ENCODE measurements at regions not wholly inside any gene's neighbourhood (a gene's known extent, or its start where the extent isn't known, plus 50 kb on each side); places are given as distances from the start of the nearest gene placed in this dataset.

GRCh38 chr17:77543801-77544200 lies 403.0 kb downstream of the SEC14L1 start:
- POLR2A ChIA-PET (ENCODE audit: low non-redundant PET): no interaction called here

GRCh38 chr17:77544347-77545110 lies 403.8 kb downstream of the SEC14L1 start:
- CTCF ChIA-PET: interaction anchor here (0.6 to 4.1 kb wide), 3 partner anchors 183 to 470 kb away, joined by 3 to 40 read pairs (median 3); no protein-coding TSS in a partner anchor
- TF ChIP-seq CTCF (conservative IDR thresholded peaks at IDR 0.05; ENCODE audit: low read depth): no peak
- POLR2A ChIA-PET (ENCODE audit: low non-redundant PET): no interaction called here
- no peak for DNase-seq (ENCODE audit: low spot score)
- H3K27ac ChIP-seq: peak overlapping the region; percentile 20; the same call in 1 of the 2 replicates

More at GRCh38 chr17:77543801-77544200, 403.0 kb downstream of the SEC14L1 start:
- TF ChIP-seq CTCF (conservative IDR thresholded peaks at IDR 0.05; ENCODE audit: low read depth): no peak
- DNase-seq (ENCODE audit: low spot score): no peak
- CTCF ChIA-PET: interaction anchor here (0.6 to 4.1 kb wide), 4 partner anchors 184 to 476 kb away, joined by 3 to 40 read pairs (median 7); no protein-coding TSS in a partner anchor
- peak overlapping the region; percentile 20; the same call in 1 of the 2 replicates for H3K27ac ChIP-seq

GRCh38 chr17:77546772-77547241 lies 406.0 kb downstream of the SEC14L1 start:
- ChIA-PET POLR2A (ENCODE audit: low non-redundant PET) (no interaction called here), CTCF (interaction anchor here (0.5 to 1.1 kb wide), 4 partner anchors 93 to 467 kb away, joined by 3 to 4 read pairs (median 4); no protein-coding TSS in a partner anchor)
- DNase-seq (ENCODE audit: low spot score): no peak
- TF ChIP-seq CTCF (conservative IDR thresholded peaks at IDR 0.05; ENCODE audit: low read depth): no peak
- no peak overlapping the region for H3K27ac ChIP-seq

- DNase-seq (ENCODE audit: low spot score): no peak
- H3K27ac ChIP-seq: no peak overlapping the region
- TF ChIP-seq CTCF (conservative IDR thresholded peaks at IDR 0.05; ENCODE audit: low read depth): no peak
- CTCF ChIA-PET: interaction anchor here (1.4 kb wide), 1 partner anchor 464 kb away, joined by 5 read pairs; no protein-coding TSS in a partner anchor
- POLR2A ChIA-PET (ENCODE audit: low non-redundant PET): no interaction called here
These were observed 408.2 kb downstream of the SEC14L1 start for GRCh38 chr17:77548967-77549366.

- no peak for TF ChIP-seq CTCF (conservative IDR thresholded peaks at IDR 0.05; ENCODE audit: low read depth)
- POLR2A ChIA-PET (ENCODE audit: low non-redundant PET): no interaction called here
- H3K27ac ChIP-seq: no peak overlapping the region
- CTCF ChIA-PET: no interaction called here
- DNase-seq (ENCODE audit: low spot score): no peak
These were observed 408.7 kb upstream of the TNRC6C start for GRCh38 chr17:77549726-77550366.

- ChIA-PET CTCF (interaction anchor here (0.8 to 0.9 kb wide), 2 partner anchors 10 to 11 kb away, joined by 4 to 5 read pairs; no protein-coding TSS in a partner anchor), POLR2A (ENCODE audit: low non-redundant PET) (no interaction called here)
- TF ChIP-seq CTCF (conservative IDR thresholded peaks at IDR 0.05; ENCODE audit: low read depth): no peak
- no peak overlapping the region for H3K27ac ChIP-seq
- DNase-seq (ENCODE audit: low spot score): no peak
These were observed 404.9 kb upstream of the TNRC6C start for GRCh38 chr17:77553459-77554066.
